Neural cell (in vitro differentiated cells): ENCODE measurements at regions not wholly inside any gene's neighbourhood (a gene's known extent, or its start where the extent isn't known, plus 50 kb on each side); places are given as distances from the start of the nearest gene placed in this dataset.

Experiments used
- CTCF ChIP-seq: fragments of 450-650 bp; IDR thresholded peaks from 2 replicates; pipeline ENCODE4 v1.5.1; 2014; ENCODE audit warnings: antibody characterized with exemption, mild to moderate bottlenecking, moderate library complexity; ENCODE audit not compliant: poor library complexity, severe bottlenecking
- EP300 ChIP-seq: fragments of 450-650 bp; conservative IDR thresholded peaks from 2 replicates; pipeline ENCODE4 v1.6.1; 2014; ENCODE audit warnings: antibody characterized with exemption, mild to moderate bottlenecking, moderate library complexity; ENCODE audit not compliant: poor library complexity, severe bottlenecking
- EZH2 ChIP-seq: fragments of 200-600, 300-800 bp; shearing (Covaris generic), sonication (generic); IDR thresholded peaks from 2 replicates; pipeline ENCODE4 v1.6.1; 2014; ENCODE audit warnings: antibody characterized with exemption, low read length, borderline replicate concordance, mild to moderate bottlenecking; ENCODE audit not compliant: insufficient read depth, poor library complexity, severe bottlenecking
- POLR2AphosphoS5 ChIP-seq: IDR thresholded peaks from 2 replicates; pipeline ENCODE4 v1.6.1; 2012
- REST ChIP-seq: IDR thresholded peaks from 2 replicates; pipeline ENCODE4 v1.6.1; 2012; ENCODE audit warnings: borderline replicate concordance
- TAF1 ChIP-seq: IDR thresholded peaks from 2 replicates; pipeline ENCODE4 v1.6.1; 2012; ENCODE audit warnings: low read depth

- TF ChIP-seq CTCF (no peak), EP300 (no peak), POLR2AphosphoS5 (no peak), TAF1 (no peak), REST (no peak), EZH2 (no peak)
Observed at GRCh38 chr10:120392671-120393079, 64.4 kb upstream of the PLPP4 start.
